ENCODE measurements at regions not wholly inside any gene's neighbourhood (a gene's known extent, or its start where the extent isn't known, plus 50 kb on each side); places are given as distances from the start of the nearest gene placed in this dataset.

- TF ChIP-seq CTCF (IDR thresholded peaks at IDR 0.05), result no peak
- no peak for TF ChIP-seq POLR2A (IDR thresholded peaks at IDR 0.05)
- TF ChIP-seq EP300 (IDR thresholded peaks at IDR 0.05), result no peak
- TF ChIP-seq POLR2AphosphoS5 (IDR thresholded peaks at IDR 0.05), result no peak
Observed at GRCh38 chr14:97407701-97408407, 610.7 kb downstream of the VRK1 start.
